NCI-H187 (cell line): ENCODE measurements at regions not wholly inside any gene's neighbourhood (a gene's known extent, or its start where the extent isn't known, plus 50 kb on each side); places are given as distances from the start of the nearest gene placed in this dataset.
"Not testable (repeated sequence)": the region's sequence is repeated elsewhere in the genome, so short reads cannot be mapped to it uniquely, and the experiment has no call there.

Experiments
- DNase-seq, 2 experiments: peaks; one replicate each; lab custom pipeline; 2025; lab: John Stamatoyannopoulos, UW

DNA sequence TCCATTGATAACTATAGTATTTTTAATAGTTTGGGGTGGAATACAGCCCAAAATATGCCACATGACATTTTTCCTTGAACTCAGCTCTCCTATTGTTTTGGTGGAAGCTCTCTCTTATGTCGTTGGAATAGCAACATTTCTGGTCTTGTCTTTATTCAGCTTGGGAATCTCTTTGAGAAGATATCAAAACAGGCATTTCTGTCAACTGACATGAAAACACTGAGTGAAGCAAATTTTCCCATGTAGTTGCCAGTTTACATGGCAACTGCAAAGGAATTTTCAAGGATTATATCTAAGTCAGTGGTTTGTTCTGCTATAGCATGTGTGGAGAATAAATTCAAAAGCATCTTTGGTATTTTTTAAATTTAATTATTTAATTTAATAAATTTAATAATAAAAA lies 863.5 kb upstream of the CDH8 start:
- no peak for DNase-seq

DNA sequence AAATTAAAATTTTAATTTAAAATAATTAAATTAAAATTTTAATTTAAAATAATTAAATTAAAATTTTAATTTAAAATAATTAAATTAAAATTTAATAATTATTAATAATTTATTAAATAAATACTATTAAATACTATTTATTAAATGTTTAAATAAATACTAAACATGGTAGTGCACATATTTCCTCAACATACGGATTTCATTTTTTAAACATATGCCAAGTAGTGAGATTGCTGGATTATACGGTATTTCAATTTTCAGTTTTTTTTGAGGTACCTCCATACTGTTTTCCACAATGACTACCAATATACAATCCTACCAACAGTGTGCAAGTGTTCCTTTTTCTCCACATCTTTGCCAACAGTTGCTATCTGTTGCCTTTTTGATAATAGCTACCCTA lies 852.9 kb upstream of the CDH8 start:
- DNase-seq, result no peak

DNA sequence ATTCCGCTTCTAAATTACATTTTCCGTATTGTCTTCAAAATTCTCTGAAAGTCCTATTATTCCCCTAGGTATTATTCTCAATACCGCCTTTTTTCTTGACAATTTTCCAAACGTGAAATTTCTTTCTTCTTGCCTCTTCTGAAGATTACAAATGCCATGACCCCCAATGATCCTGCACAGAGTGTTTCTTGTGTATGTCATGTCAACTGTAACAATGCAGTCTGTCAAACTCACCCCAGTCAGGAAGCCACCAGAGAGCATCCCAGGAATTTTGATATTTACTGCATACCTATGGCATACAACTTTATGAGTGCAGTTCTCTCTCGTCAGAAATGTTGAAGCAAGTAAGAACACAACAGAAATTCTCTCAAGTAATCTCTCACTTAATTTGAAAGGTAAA lies 847.3 kb upstream of the CDH8 start:
- DNase-seq, result no peak

DNA sequence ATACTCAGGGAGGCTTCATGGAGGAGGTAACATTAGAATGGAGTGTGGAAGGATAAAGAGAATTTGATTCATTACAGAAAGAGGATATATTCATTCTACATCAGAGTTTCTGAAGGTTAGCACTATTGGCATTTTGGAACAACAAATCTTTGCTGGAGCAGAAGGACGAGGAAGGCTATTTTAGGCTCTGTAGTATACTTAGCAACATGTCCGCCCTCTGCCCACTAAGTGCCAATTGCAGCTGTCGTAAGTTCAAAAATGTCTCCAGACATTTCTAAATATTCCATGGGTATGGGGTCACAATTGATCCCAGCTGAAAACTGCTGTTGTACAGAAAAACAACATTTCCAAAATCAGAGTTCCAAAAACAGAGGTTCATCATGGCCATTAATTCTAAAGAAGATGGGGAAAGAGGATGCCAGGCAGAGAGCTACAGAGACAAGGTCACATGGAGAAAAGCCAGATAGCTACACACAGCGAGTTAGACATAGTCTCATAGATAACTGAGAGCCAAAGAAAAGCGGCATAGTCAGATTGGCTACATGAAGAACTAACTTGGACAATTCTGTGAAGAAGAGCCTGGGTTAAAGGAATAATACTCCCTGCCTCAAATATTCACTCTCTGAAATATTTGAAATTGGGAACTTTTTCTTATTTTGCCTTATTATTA lies 846.4 kb upstream of the CDH8 start:
- DNase-seq, result no peak

DNA sequence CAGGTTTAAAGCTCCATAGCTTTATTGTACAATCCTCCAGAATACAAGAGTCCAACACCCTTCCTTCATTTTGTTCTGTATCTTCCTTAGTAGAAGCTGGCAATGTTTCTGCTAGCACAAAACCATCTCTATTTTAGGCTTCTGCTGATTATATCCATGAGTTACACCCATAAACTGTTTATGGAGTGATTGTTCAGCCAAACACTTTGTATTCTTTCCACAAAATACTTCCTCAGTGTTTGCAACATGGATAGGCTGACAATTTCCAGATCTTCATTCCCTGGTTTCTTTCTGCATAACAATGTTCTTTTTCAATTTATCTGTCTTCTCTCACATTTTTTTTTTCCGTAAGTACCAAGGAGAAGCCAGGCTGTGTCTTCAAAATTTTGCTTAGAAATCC lies 839.9 kb upstream of the CDH8 start:
- DNase-seq, result no peak

DNA sequence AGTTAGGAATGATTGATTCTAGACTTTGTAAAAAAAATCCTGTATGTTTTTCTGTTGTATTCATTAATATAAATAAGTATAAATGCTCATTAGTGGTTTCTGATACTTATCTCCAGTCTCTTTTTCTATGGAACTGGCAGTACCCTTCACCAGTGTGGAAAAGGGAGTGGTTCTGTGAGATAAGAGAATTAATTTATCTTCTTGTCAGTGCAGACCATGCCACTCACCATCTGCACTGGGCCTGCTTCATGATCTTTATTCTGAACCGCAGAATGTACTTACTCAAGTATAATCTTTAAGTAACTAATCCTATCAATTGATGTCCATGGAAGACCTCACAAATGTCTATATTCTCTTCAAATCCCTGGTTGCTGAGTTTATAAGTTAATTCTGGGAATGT lies 836.1 kb upstream of the CDH8 start:
- DNase-seq, result no peak

DNA sequence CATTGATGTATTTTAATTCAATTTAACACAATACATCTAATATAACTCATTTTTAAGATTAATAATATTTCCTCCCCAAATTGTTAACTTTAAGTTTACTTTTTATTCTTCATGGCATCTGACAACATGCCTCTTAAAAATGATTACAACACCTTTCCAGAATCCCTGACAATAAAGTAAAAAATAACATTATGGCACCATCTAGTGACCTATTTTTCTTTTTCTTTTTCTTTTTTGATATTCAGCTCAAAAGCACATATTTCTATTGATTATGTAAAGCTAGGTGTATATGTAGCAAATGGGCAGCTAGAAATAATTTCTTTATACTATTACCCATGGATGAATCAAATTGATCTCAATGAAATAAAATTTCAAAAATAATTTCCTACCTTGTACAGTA lies 834.3 kb upstream of the CDH8 start:
- DNase-seq, result no peak

DNA sequence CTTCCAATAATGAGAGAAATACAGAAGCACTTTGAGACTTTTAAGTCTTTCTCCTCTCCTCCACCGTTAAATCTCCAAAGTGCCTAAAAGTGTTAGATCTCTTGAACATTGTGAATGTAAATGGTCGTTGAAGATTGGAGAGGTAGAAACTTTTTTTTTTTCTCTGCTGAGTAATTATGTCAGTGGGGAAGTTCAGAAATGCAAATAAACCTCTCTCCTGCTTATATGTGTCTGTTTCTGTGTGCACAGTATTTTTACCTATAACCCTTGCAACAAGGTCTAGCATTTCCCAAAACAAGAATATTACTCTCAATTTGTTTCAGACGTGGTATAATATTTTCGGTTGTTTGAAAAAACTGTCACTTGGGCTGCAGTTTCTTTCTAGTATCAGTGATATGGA lies 833.6 kb upstream of the CDH8 start:
- no peak for DNase-seq

DNA sequence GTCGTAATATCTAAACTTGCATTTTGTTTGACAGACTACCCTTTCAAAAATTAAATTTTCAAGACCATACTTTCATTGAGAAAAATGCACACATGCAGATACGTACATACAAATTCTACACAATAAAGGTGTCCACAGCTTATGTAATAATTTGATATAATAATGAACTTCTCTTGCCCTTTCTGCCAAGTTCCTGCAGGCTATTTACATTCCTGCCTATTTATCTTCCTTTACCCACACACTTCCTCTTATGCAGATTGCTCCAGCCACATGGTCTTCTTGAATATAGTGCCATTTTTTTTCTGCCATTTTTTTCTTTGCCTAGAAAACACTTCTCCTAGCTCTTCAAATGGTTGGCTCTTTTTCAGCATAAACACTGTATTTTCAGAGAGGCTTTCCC lies 826.9 kb upstream of the CDH8 start:
- no peak for DNase-seq

DNA sequence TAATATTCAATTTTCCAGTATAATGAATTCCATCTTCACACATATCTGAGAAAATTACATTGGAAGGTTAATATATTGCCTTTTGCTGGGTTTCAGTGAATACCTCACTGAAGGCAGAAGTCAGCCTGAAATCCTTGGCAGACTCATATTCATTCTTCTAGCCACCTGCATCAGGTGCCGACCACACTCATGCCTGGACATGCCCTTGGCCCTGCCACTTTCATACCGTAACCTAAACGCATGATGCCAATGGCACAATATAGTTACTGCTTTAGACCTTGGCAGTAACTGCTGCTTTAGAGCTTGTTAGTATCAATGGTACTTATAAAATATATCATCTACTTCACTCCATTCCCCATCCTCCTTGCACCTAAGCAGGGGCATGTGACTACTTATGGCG lies 817.6 kb upstream of the CDH8 start:
- DNase-seq, result no peak

DNA sequence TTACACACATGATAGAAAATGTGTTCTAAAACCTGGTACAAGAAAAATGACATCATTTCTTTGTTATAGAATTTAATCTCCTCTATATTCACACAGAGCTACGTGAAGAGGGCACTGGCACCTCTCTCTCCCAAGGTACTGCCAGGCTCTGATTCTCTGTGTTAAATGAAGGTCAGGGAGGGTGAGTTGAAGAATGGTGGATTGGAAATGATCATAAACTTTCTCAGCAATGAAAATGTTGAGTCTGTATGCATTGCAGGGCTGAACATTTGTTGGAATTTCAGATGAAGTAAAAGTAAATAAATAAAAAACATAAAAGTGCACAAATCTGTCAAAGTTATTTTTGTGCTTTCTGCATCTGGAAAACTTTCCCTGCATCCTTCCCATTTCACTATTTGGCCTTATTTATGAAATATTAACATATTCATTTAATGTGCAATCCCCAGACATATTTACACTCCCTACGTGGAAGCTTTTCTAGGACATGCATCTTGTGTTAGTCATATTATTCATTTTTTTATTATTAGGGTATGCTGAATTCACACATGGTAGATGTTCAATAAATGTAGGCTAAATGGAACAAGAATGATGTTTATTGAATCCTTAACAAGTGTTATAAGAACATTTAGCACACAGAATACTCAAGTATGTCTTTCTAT lies 810.3 kb upstream of the CDH8 start:
- no peak for DNase-seq

DNA sequence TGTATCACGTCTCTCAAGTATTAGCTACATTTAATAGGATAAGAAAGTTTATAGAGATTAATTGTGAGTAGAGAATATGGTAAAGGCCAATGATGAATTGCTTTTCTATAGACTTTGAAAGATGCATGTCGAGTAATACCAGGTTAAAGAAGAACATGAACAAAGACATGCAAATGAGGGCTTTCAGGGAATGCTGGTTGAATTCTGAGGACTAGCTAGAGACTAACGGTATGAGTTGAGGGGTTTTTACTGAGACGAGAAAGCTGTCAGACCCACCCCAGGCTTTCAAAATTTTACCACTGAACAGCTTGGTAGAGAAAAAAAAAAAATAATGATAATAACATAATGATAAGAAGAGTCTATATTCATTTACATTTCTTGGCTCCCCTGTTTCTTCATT lies 796.0 kb upstream of the CDH8 start:
- no peak for DNase-seq

DNA sequence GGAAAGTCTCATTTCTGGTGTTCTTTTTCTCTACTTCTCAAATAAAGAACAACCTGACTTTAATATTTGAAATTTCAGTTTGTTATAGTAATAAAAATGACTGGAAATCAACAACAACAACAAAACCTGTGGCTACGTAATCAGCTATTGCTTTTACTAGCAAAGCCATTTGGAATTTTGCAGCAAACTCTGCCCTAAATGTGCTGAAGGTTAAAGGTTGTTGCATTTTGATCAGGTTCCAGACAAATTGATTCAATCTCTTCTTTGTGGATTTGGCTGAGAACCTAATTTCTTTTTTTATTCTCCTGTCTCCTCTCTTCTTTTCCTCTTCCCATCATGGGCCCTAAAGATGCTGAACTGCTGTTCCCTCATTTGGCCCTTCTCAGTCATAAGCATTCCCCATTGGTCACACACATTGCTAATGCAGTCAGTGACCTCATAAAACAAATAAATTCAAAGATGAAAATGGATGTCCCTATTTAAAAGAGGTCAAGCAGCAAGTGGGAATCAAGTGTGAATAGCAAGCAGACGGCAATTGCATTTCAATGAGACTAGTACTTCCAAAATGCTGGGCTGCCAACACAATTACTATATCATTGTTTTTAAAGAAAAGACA lies 795.1 kb upstream of the CDH8 start:
- DNase-seq, result no peak

DNA sequence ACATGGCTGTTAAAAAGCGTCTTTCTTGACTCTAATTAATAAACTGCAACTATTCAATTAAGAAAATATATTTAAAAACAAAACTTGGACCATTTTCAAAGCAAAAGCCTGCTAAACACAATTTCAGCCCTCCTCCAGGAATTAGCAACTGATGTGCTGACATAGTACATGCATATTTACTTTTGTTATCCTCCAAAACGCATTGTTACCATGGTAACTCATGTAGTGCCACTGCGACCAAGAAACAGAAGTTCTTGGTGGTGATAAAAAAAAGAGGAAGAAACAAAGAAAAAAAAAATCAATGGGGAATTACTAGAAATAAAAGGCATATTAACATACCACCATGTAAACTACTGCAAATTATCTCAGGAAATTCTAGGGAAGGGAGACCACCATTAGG lies 793.4 kb upstream of the CDH8 start:
- DNase-seq, result no peak

DNA sequence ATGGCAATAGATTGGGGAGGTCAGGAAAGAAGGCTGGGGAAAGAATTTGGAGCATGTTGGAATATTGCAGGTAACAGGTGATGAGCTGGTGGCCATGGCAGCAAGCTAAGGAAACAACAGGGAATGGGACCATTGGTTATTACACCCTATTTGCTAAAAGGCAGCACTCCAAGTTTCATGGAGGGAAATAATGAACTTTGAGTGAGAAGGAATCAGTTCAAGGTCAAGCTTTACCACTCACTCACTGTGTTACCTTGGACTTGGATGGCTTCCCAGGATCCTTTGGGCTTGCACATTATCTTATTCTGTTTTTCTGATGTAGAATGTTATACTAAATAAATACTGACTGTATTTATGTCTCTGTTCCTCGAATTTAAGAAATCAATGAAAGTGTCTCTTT lies 792.8 kb upstream of the CDH8 start:
- DNase-seq, result no peak

DNA sequence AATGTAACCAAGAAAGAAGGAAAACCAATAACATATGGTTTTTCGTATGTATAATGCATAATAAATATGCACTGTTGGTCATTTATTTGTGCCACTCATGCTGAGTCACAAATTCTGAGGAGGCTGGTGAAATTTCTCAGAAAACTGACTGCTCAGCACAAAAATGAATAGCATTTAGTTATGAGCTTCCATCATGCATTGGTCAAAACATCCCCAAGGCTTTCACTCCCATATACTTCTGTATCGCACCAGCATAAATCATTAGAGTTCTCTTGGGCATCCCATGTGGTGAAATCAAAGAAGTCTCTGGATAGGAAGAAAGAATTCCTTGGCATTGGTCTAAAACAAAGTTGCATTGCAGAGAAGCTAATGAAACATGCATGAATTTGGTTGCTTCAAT lies 785.6 kb upstream of the CDH8 start:
- no peak for DNase-seq

DNA sequence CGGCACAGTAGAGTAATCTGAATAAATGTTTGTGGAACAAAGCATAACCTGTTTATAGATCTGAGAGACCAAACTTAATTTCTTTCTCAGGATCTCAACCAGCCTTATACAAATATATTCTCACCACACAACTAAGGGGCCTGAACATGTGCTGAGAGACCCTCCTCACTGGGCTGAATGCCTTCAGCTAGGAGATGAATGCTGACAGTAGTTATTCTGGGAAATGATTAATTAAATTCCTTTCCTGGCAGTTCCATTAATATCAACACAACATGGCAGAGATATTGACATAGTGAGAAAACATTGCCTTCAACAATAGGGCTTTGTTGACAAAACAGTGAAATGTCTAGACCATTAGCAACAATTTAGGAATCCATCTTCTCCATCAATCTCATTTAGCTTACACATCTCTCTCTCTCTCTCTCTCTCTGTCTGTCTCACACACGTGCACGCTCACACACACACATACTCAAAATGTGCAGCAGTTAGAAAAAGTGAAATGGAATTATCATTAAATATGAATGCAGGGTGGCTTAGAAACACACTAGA lies 780.8 kb upstream of the CDH8 start:
- DNase-seq, result no peak

DNA sequence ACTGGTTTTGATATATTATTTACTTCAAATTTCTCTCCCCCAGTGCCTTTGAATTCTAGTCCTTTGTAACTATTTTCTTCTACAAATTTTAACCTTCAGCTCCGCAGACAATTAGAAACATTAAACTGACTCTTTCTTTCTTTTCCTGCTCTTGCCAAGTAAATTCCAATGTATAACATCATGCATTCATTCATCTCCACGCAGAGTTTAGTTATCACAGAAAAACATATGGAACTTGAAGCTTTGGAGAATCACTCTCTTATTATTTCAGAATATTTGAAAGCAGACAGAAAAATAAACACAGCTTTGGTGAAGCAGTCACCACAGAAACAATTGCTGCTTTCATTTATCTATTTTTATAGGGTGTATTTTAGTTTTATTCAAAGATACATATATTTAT lies 778.7 kb upstream of the CDH8 start:
- DNase-seq, result no peak

DNA sequence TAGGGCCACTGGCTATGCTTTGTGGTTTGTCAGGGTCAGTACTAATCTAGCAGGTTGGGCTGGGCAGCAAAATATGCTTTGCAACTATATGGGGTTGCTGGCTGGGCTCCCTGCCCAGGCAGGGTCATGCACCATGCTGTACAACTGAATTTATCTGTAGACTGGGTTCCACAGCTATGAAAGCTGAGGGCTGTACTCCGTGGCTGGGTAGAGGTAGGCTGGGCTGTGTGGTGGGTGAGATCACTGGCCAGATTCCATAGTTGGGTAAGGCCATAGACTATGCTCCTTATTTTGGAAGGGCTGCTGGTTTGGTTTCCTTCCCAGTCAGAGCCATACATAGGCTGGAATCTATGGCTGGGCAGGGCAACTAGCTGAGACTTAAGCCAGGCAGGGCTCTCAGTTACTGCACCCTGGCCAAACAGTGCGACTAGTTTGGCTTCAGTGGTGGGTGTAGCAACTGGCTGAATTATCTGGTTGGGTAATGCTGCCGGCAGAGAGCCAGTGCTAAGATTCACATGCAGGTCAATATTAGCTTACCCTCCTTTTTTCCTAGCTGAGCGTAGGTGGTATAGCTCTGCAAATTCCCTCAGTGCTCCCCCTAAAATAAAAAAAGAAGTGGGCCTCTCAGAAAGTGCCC lies 769.1 kb upstream of the CDH8 start:
- no peak for DNase-seq

DNA sequence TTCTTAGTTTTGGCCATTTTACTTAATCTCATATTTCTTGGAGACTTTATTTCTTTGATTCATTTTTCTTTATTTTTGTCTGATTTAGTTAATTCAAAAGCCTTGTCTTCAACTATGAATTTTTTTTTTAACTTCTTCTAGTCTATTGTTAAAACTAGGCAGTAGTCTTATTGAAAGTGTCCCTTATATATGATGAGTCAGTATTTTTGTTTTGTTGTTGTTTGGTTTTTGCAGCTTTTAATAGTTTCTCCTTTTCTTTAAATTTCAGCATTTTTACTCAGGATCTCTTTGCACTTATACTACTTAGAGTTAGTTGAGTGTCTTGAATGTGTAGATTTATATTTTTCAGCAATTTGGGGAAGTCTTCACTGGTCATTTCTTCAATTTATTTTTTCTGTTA lies 758.5 kb upstream of the CDH8 start:
- DNase-seq, result no peak

DNA sequence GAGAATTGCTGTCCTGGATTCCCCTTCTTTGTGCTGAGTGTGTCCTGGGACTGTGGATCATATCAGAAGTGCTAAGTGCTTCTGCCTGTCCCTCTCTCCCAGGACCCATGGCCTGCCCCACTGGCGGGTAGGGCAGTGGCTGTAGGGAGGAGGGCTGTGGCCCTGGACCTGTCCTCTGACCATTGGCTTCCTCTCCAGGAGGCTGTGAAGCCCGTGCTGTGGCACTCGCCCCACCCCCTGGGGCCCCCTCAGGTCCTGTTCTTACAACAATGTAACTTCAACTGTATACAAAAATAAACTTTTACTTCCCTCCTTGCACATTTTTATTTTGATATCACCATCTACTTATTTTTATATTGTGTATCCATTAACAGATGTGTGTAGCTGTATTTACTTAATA lies 743.8 kb upstream of the CDH8 start:
- not testable (repeated sequence) for DNase-seq

DNA sequence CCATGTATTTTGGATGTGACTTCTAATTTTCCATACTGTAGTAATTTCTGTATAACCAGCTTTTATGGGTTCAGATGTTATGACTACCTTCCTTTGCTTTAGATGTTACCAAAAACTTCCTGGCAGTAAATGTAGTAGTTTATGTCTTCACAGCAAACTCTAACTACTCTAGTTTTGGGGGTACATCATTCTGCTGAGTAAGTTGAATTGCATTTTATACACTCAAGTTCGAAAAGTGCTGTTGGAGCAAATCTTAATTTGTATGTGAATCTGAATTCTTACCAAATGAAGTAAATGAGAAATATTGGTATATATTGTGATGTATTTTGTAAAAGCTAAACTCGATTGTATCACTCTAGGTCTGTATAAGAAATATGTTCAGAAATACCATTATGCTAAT lies 728.3 kb upstream of the CDH8 start:
- no peak for DNase-seq

DNA sequence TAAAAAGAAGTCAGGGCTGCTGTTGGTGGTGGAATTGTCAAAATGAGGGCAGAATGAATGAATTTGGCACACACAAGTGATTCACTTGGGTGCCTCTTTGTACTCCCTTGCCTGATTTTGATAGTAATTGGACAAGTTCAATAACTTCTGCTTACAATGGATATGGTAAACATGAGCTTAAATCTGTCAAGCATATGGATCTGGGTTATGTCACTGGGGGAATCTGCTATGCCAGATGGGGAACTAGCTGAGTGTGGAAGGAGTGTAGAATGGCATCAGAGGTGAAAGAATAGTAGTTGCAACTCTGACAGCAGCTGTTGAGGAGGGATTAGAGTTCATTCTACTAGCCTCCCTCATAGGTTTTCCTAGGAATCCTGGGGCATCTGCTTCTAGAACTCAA lies 724.2 kb upstream of the CDH8 start:
- no peak for DNase-seq
